Endothelial cell of umbilical vein (primary cell): ENCODE measurements at regions not wholly inside any gene's neighbourhood (a gene's known extent, or its start where the extent isn't known, plus 50 kb on each side); places are given as distances from the start of the nearest gene placed in this dataset.

Experiments
- BruUV-seq: library from RNA; stranded (reverse); fragments of 400-500 nt; replicated peaks from 2 replicates; lab custom pipeline; 2021; lab: Mats Ljungman, UMichigan
- CTCF ChIA-PET: fragments of 300-600, 350-600 bp; sonication (Branson Sonifier 250); formaldehyde crosslinking; loops from one replicate; lab custom pipeline; 2021; ENCODE audit warnings: antibody characterized with exemption, inconsistent platforms; lab: Charles Lee
- POLR2A ChIA-PET: fragments of 300-600, 350-600 bp; sonication (Branson Sonifier 250); formaldehyde crosslinking; loops from one replicate; lab custom pipeline; 2021; ENCODE audit warnings: antibody characterized with exemption, inconsistent platforms; lab: Charles Lee
- DNase-seq: peaks from one replicate; pipeline ENCODE4 v3.0.0-alpha.2; 2011; ENCODE audit warnings: low read depth, low spot score
- FAIRE-seq: peaks from 2 replicates; lab custom pipeline; 2011; peaks lifted over from hg19 to GRCh38; lab: Jason Lieb, UNC
- H2AFZ ChIP-seq: 2 replicates; pipeline ENCODE4 v1.6.0; 2012; ENCODE audit warnings: low read depth, low read length, control low read depth, inconsistent platforms
- H3K27ac ChIP-seq: 2 replicates; pipeline ENCODE4 v1.5.1; 2011; ENCODE audit warnings: low read depth, mild to moderate bottlenecking, control low read depth, low read length, moderate library complexity; ENCODE audit not compliant: insufficient read depth
- H3K27me3 ChIP-seq, 2 experiments: 2 replicates each; pipeline versions ENCODE4 v1.6.0 to v1.6.1; 2011; ENCODE audit warnings: low read length in 2 of 2, mixed read lengths in 1 of 2; ENCODE audit not compliant: control insufficient read depth in 2 of 2, insufficient read depth in 2 of 2
- H3K36me3 ChIP-seq, 2 experiments: 2 replicates in 1 of 2; 3 replicates in 1 of 2; pipeline ENCODE4 v1.5.1; 2011; ENCODE audit warnings: low read length in 2 of 2, mild to moderate bottlenecking in 1 of 2, moderate library complexity in 1 of 2; ENCODE audit not compliant: control insufficient read depth in 2 of 2, insufficient read depth in 2 of 2; ENCODE audit errors: extremely low read depth in 1 of 2
- H3K4me1 ChIP-seq: 3 replicates; pipeline ENCODE4 v1.5.1; 2011; ENCODE audit warnings: mild to moderate bottlenecking, low read length; ENCODE audit not compliant: control insufficient read depth, insufficient read depth; ENCODE audit errors: extremely low read depth
- H3K4me2 ChIP-seq: 2 replicates; pipeline ENCODE4 v1.6.1; 2011; ENCODE audit warnings: low read length, control low read depth, mixed read lengths; ENCODE audit not compliant: insufficient read depth
- H3K4me3 ChIP-seq, 3 experiments: fragments of 200-600 bp in 1 of 3; sonication (generic), shearing (Covaris generic) in 1 of 3; replicated peaks in 1 of 3; 2 replicates each; pipeline ENCODE4 v1.5.1; 2011 to 2016; ENCODE audit warnings: control low read depth in 3 of 3, low read length in 3 of 3, mild to moderate bottlenecking in 2 of 3, inconsistent platforms in 1 of 3, low read depth in 1 of 3, moderate library complexity in 1 of 3; ENCODE audit not compliant: insufficient read depth in 1 of 3
- H3K79me2 ChIP-seq: 2 replicates; pipeline ENCODE4 v1.6.0; 2012; ENCODE audit warnings: low read length, inconsistent platforms; ENCODE audit not compliant: control insufficient read depth, insufficient read depth
- H3K9ac ChIP-seq: replicated peaks from 2 replicates; pipeline ENCODE3; 2011; ENCODE audit warnings: low read length, control low read depth; ENCODE audit not compliant: insufficient read depth; ENCODE audit errors: extremely low read depth
- H3K9me1 ChIP-seq: replicated peaks from 3 replicates; pipeline ENCODE4 v1.6.0; 2011; ENCODE audit warnings: mild to moderate bottlenecking, low read length; ENCODE audit not compliant: control insufficient read depth, insufficient read depth; ENCODE audit errors: extremely low read depth
- H3K9me3 ChIP-seq: replicated peaks from 2 replicates; pipeline ENCODE4 v1.5.1; 2012; ENCODE audit warnings: low read length, inconsistent platforms; ENCODE audit not compliant: control insufficient read depth, insufficient read depth
- H4K20me1 ChIP-seq: replicated peaks from 2 replicates; pipeline ENCODE3; 2011; ENCODE audit warnings: mild to moderate bottlenecking, low read length; ENCODE audit not compliant: control insufficient read depth, insufficient read depth; ENCODE audit errors: extremely low read depth
- CTCF ChIP-seq, 2 donors: IDR thresholded peaks; 1 replicate in 1 of 2; 2 replicates in 1 of 2; pipeline ENCODE4 v1.5.1; 2011; ENCODE audit warnings: low read length in 2 of 2, mild to moderate bottlenecking in 2 of 2, moderate library complexity in 2 of 2, control low read depth in 1 of 2, inconsistent platforms in 1 of 2, low read depth in 1 of 2; ENCODE audit not compliant: insufficient read depth in 1 of 2; ENCODE audit errors: extremely low read depth in 1 of 2
- EZH2 ChIP-seq: IDR thresholded peaks from 2 replicates; pipeline ENCODE4 v1.6.1; 2012; ENCODE audit warnings: borderline replicate concordance, low read depth, mild to moderate bottlenecking, moderate library complexity, low read length, inconsistent platforms; ENCODE audit not compliant: severe bottlenecking
- FOS ChIP-seq: IDR thresholded peaks from 2 replicates; pipeline ENCODE4 v1.6.1; 2011; ENCODE audit warnings: mild to moderate bottlenecking, low read length, moderate library complexity, borderline replicate concordance; ENCODE audit not compliant: insufficient read depth
- GATA2 ChIP-seq: IDR thresholded peaks from 2 replicates; pipeline ENCODE4 v1.7.0; 2011; ENCODE audit warnings: low read depth, mild to moderate bottlenecking, moderate library complexity, mixed read lengths, low read length; ENCODE audit not compliant: insufficient read length, insufficient read depth
- JUN ChIP-seq: IDR thresholded peaks from 2 replicates; pipeline ENCODE4 v1.6.1; 2011; ENCODE audit warnings: borderline replicate concordance, low read depth; ENCODE audit not compliant: insufficient read length, insufficient read depth
- MYC ChIP-seq: IDR thresholded peaks from one replicate; pipeline ENCODE4 v1.6.1; 2011; ENCODE audit warnings: mild to moderate bottlenecking, low read depth, low read length
- POLR2A ChIP-seq: IDR thresholded peaks from 2 replicates; pipeline ENCODE4 v1.6.1; 2012; ENCODE audit warnings: low read depth, mild to moderate bottlenecking, control low read depth, low read length
- POLR2AphosphoS5 ChIP-seq: IDR thresholded peaks from 2 replicates; pipeline ENCODE4 v1.6.1; 2012; ENCODE audit warnings: low read depth, mild to moderate bottlenecking, control low read depth, low read length, moderate library complexity; ENCODE audit not compliant: insufficient read depth
- dilution Hi-C: fragments of 300-500 bp; cut with MboI; formaldehyde crosslinking; loops from one replicate; pipeline ENCODE4 v1.15.0; 2019; ENCODE audit warnings: low sequenced_read_pairs; ENCODE audit not compliant: extremely low pct_ligation_motif_present
- intact Hi-C: fragments of 100-400 bp; cut with micrococcal nuclease; formaldehyde crosslinking; loops from one replicate; pipeline ENCODE4 v1.10.0; 2022
- TF ChIP-seq, protein P1 (sequence below): IDR thresholded peaks from 2 replicates; pipeline ENCODE4 v1.6.1; 2011; ENCODE audit not compliant: insufficient read depth, insufficient read length

DNA sequence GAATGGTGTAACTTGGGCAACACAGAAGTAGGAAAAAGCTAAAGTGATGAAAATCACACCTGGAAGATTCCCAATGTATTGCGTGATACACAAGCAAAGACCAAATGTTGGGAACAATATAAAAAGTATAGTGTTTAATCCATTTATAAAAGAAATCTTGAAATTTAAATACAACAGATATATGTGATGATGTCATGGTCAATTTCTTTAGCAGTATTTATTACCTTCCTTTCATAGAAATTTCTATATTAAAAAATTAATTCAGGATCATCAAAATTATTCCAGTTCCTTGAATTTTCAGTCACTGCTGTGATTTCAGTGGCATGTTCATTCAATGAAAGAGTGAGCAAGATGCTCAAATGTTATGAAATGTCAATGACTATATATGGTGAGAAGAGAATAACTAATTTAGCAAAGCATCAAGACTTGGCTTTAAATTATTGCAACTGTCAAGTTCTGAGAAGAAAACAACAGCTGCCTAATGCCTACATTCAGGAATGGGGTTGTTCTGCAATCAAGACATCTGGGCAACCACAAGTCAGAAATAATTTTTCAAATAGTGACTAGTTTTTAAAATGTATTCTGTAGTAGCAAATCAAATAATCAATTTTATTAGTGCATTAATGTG, 308.8 kb downstream of the SEMA3D start:
- CTCF ChIA-PET = no interaction called here

More for the DNA sequence above, 308.8 kb downstream of the SEMA3D start:
- H3K9me3 ChIP-seq = no peaks in the 10 kb centered on the region
- FAIRE-seq (no peak), DNase-seq (no peak)
- TF ChIP-seq POLR2AphosphoS5 = no peak
- TF ChIP-seq POLR2A = no peak
- TF ChIP-seq GATA2 = no peak
- no peak for TF ChIP-seq CTCF (IDR thresholded peaks at IDR 0.05; ENCODE audit: extremely low read depth in 1 of 2, insufficient read depth in 1 of 2, low read depth in 1 of 2, low read length in 2 of 2)
- no peak for TF ChIP-seq EZH2
- TF ChIP-seq, protein P1, sequence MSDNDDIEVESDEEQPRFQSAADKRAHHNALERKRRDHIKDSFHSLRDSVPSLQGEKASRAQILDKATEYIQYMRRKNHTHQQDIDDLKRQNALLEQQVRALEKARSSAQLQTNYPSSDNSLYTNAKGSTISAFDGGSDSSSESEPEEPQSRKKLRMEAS = no peak
- no peak for TF ChIP-seq JUN
- TF ChIP-seq FOS = no peak
- no peak for TF ChIP-seq MYC
- POLR2A ChIA-PET = no interaction called here
- dilution Hi-C loops (no loop called here), intact Hi-C loops (no loop called here)
- no TSS peak for BruUV-seq
- H3K4me2 ChIP-seq = no peak overlapping the region
- H3K27me3 ChIP-seq = no peaks in the 10 kb centered on the region
- no peaks in the 10 kb centered on the region for H4K20me1 ChIP-seq
- no peak overlapping the region for H3K4me3 ChIP-seq
- H3K4me1 ChIP-seq = no peaks in the 10 kb centered on the region
- H3K79me2 ChIP-seq = no peaks in the 10 kb centered on the region
- no peaks in the 10 kb centered on the region for H3K36me3 ChIP-seq
- no peak overlapping the region for H3K9ac ChIP-seq
- H2AFZ ChIP-seq = no peak overlapping the region
- no peaks in the 10 kb centered on the region for H3K9me1 ChIP-seq
- H3K27ac ChIP-seq = no peak overlapping the region
